ENCODE measurements at regions not wholly inside any gene's neighbourhood (a gene's known extent, or its start where the extent isn't known, plus 50 kb on each side); places are given as distances from the start of the nearest gene placed in this dataset.

GRCh38 chr18:40911041-40911440, 1044.0 kb upstream of the PIK3C3 start:
- TF ChIP-seq JUND (IDR thresholded peaks at IDR 0.05): no peak
- TF ChIP-seq, protein P1, sequence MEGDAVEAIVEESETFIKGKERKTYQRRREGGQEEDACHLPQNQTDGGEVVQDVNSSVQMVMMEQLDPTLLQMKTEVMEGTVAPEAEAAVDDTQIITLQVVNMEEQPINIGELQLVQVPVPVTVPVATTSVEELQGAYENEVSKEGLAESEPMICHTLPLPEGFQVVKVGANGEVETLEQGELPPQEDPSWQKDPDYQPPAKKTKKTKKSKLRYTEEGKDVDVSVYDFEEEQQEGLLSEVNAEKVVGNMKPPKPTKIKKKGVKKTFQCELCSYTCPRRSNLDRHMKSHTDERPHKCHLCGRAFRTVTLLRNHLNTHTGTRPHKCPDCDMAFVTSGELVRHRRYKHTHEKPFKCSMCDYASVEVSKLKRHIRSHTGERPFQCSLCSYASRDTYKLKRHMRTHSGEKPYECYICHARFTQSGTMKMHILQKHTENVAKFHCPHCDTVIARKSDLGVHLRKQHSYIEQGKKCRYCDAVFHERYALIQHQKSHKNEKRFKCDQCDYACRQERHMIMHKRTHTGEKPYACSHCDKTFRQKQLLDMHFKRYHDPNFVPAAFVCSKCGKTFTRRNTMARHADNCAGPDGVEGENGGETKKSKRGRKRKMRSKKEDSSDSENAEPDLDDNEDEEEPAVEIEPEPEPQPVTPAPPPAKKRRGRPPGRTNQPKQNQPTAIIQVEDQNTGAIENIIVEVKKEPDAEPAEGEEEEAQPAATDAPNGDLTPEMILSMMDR (IDR thresholded peaks at IDR 0.05; ENCODE audit: low read depth, low read length, missing input control): no peak
- TF ChIP-seq, protein P2, sequence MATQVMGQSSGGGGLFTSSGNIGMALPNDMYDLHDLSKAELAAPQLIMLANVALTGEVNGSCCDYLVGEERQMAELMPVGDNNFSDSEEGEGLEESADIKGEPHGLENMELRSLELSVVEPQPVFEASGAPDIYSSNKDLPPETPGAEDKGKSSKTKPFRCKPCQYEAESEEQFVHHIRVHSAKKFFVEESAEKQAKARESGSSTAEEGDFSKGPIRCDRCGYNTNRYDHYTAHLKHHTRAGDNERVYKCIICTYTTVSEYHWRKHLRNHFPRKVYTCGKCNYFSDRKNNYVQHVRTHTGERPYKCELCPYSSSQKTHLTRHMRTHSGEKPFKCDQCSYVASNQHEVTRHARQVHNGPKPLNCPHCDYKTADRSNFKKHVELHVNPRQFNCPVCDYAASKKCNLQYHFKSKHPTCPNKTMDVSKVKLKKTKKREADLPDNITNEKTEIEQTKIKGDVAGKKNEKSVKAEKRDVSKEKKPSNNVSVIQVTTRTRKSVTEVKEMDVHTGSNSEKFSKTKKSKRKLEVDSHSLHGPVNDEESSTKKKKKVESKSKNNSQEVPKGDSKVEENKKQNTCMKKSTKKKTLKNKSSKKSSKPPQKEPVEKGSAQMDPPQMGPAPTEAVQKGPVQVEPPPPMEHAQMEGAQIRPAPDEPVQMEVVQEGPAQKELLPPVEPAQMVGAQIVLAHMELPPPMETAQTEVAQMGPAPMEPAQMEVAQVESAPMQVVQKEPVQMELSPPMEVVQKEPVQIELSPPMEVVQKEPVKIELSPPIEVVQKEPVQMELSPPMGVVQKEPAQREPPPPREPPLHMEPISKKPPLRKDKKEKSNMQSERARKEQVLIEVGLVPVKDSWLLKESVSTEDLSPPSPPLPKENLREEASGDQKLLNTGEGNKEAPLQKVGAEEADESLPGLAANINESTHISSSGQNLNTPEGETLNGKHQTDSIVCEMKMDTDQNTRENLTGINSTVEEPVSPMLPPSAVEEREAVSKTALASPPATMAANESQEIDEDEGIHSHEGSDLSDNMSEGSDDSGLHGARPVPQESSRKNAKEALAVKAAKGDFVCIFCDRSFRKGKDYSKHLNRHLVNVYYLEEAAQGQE (IDR thresholded peaks at IDR 0.05): no peak
- TF ChIP-seq, protein P3, sequence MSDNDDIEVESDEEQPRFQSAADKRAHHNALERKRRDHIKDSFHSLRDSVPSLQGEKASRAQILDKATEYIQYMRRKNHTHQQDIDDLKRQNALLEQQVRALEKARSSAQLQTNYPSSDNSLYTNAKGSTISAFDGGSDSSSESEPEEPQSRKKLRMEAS (IDR thresholded peaks at IDR 0.05): no peak
- no peak for TF ChIP-seq EGR1 (IDR thresholded peaks at IDR 0.05; ENCODE audit: low read depth in 2 of 2)
- TF ChIP-seq RAD21 (IDR thresholded peaks at IDR 0.05): no peak
- no peak for TF ChIP-seq TAF1 (conservative IDR thresholded peaks at IDR 0.05)

Measured in liver (tissue), 3 donors.